SKM-1 (cell line): ENCODE measurements at regions not wholly inside any gene's neighbourhood (a gene's known extent, or its start where the extent isn't known, plus 50 kb on each side); places are given as distances from the start of the nearest gene placed in this dataset.

Experiments used
- DNase-seq: peaks from one replicate; lab custom pipeline; 2025; ENCODE audit not compliant: unreplicated experiment; lab: John Stamatoyannopoulos, UW

- DNase-seq: no peak
Observed at GRCh38 chr3:117117188-117117936, 407.8 kb downstream of the TUSC7 start.

GRCh38 chr3:117118604-117119003 lies 409.0 kb downstream of the TUSC7 start:
- DNase-seq: no peak

- DNase-seq: no peak
Observed at GRCh38 chr3:117120014-117120413, 410.4 kb downstream of the TUSC7 start.

- DNase-seq: no peak
Observed at GRCh38 chr3:117122609-117123008, 413.0 kb downstream of the TUSC7 start.

GRCh38 chr3:117126460-117126859 lies 416.9 kb downstream of the TUSC7 start:
- no peak for DNase-seq

- no peak for DNase-seq
Observed at GRCh38 chr3:117126946-117127546, 417.5 kb downstream of the TUSC7 start.

- no peak for DNase-seq
Observed at GRCh38 chr3:117128133-117128532, 418.6 kb downstream of the TUSC7 start.

- DNase-seq: no peak
Observed at GRCh38 chr3:117128872-117129271, 419.3 kb downstream of the TUSC7 start.

- DNase-seq: no peak
Observed at GRCh38 chr3:117129516-117129915, 419.9 kb downstream of the TUSC7 start.

GRCh38 chr3:117130222-117130621 lies 420.6 kb downstream of the TUSC7 start:
- no peak for DNase-seq

GRCh38 chr3:117131259-117131658 lies 421.7 kb downstream of the TUSC7 start:
- no peak for DNase-seq

GRCh38 chr3:117133066-117133465 lies 423.5 kb downstream of the TUSC7 start:
- DNase-seq: no peak

GRCh38 chr3:117135207-117135606 lies 425.6 kb downstream of the TUSC7 start:
- DNase-seq: no peak

GRCh38 chr3:117136003-117136402 lies 426.4 kb downstream of the TUSC7 start:
- no peak for DNase-seq

GRCh38 chr3:117137065-117137464 lies 427.5 kb downstream of the TUSC7 start:
- no peak for DNase-seq

GRCh38 chr3:117139681-117140080 lies 430.1 kb downstream of the TUSC7 start:
- DNase-seq: no peak

GRCh38 chr3:117141812-117142211 lies 432.2 kb downstream of the TUSC7 start:
- DNase-seq: no peak

- DNase-seq: no peak
Observed at GRCh38 chr3:117144853-117145252, 435.3 kb downstream of the TUSC7 start.

- DNase-seq: no peak
Observed at GRCh38 chr3:117145677-117146076, 436.1 kb downstream of the TUSC7 start.

GRCh38 chr3:117146571-117146970 lies 437.0 kb downstream of the TUSC7 start:
- DNase-seq: no peak

GRCh38 chr3:117149584-117149983 lies 440.0 kb downstream of the TUSC7 start:
- no peak for DNase-seq

- DNase-seq: no peak
Observed at GRCh38 chr3:117150628-117151027, 441.0 kb downstream of the TUSC7 start.

- DNase-seq: no peak
Observed at GRCh38 chr3:117160176-117160575, 450.6 kb downstream of the TUSC7 start.
